H9 (cell line): ENCODE measurements at regions not wholly inside any gene's neighbourhood (a gene's known extent, or its start where the extent isn't known, plus 50 kb on each side); places are given as distances from the start of the nearest gene placed in this dataset.

Experiments used
- DNase-seq: peaks from one replicate; pipeline ENCODE4 v3.0.0-alpha.2; 2017
- H2AFZ ChIP-seq: one replicate; pipeline ENCODE4 v1.6.1; 2013; ENCODE audit warnings: mild to moderate bottlenecking, low read length, control low read depth, moderate library complexity
- H2AK5ac ChIP-seq: 2 replicates; pipeline ENCODE4 v1.6.1; 2013; ENCODE audit warnings: low read length, control low read depth, mixed read lengths; ENCODE audit not compliant: insufficient read length
- H2BK120ac ChIP-seq: one replicate; pipeline ENCODE4 v1.6.1; 2013; ENCODE audit warnings: low read depth, mild to moderate bottlenecking, low read length, control low read depth, inconsistent platforms; ENCODE audit not compliant: poor library complexity, severe bottlenecking
- H2BK12ac ChIP-seq: 2 replicates; pipeline ENCODE4 v1.6.1; 2013; ENCODE audit warnings: low read length, control low read depth, mixed read lengths, low read depth; ENCODE audit not compliant: insufficient read length
- H2BK15ac ChIP-seq: 2 replicates; pipeline ENCODE4 v1.6.1; 2013; ENCODE audit warnings: low read depth, low read length, control low read depth
- H2BK20ac ChIP-seq: one replicate; pipeline ENCODE4 v1.6.1; 2013; ENCODE audit warnings: low read depth, mild to moderate bottlenecking, low read length, control low read depth, inconsistent platforms; ENCODE audit not compliant: poor library complexity, severe bottlenecking
- H2BK5ac ChIP-seq: 2 replicates; pipeline ENCODE4 v1.6.1; 2013; ENCODE audit warnings: low read length, control low read depth, mixed read lengths; ENCODE audit not compliant: insufficient read length
- H3K14ac ChIP-seq: 2 replicates; pipeline ENCODE4 v1.6.1; 2013; ENCODE audit warnings: low read length, control low read depth; ENCODE audit not compliant: insufficient read depth
- H3K18ac ChIP-seq: 2 replicates; pipeline ENCODE4 v1.6.1; 2013; ENCODE audit warnings: low read depth, mild to moderate bottlenecking, mixed read lengths, low read length, control low read depth; ENCODE audit not compliant: insufficient read length
- H3K23ac ChIP-seq: 2 replicates; pipeline ENCODE4 v1.6.1; 2013; ENCODE audit warnings: low read length, control low read depth, mixed read lengths, low read depth; ENCODE audit not compliant: insufficient read length
- H3K23me2 ChIP-seq: 2 replicates; pipeline ENCODE4 v1.6.1; 2013; ENCODE audit warnings: low read depth, mild to moderate bottlenecking, mixed read lengths, low read length, control low read depth; ENCODE audit not compliant: insufficient read length, poor library complexity, severe bottlenecking
- H3K27ac ChIP-seq: 2 replicates; pipeline ENCODE4 v1.5.1; 2013; ENCODE audit warnings: low read length, control low read depth, mixed read lengths, low read depth; ENCODE audit not compliant: insufficient read length
- H3K27me3 ChIP-seq: 2 replicates; pipeline ENCODE4 v1.6.1; 2013; ENCODE audit warnings: low read length, control low read depth, inconsistent platforms; ENCODE audit not compliant: insufficient read depth
- H3K4ac ChIP-seq: 2 replicates; pipeline ENCODE4 v1.6.1; 2013; ENCODE audit warnings: low read depth, mild to moderate bottlenecking, control low read depth, inconsistent platforms, low read length, moderate library complexity
- H3K4me1 ChIP-seq: 2 replicates; pipeline ENCODE4 v1.6.1; 2013; ENCODE audit warnings: low read length, control low read depth, inconsistent platforms; ENCODE audit not compliant: insufficient read depth
- H3K4me2 ChIP-seq: 2 replicates; pipeline ENCODE4 v1.6.1; 2013; ENCODE audit warnings: low read length, control low read depth, mixed read lengths; ENCODE audit not compliant: insufficient read length, insufficient read depth
- H3K56ac ChIP-seq: 2 replicates; pipeline ENCODE4 v1.6.1; 2013; ENCODE audit warnings: low read depth, mild to moderate bottlenecking, mixed read lengths, low read length, control low read depth; ENCODE audit not compliant: insufficient read length
- H3K79me1 ChIP-seq: 2 replicates; pipeline ENCODE4 v1.6.1; 2013; ENCODE audit warnings: low read depth, mild to moderate bottlenecking, moderate library complexity, low read length, control low read depth, inconsistent platforms; ENCODE audit not compliant: insufficient read depth, poor library complexity, severe bottlenecking
- H3K79me2 ChIP-seq: 2 replicates; pipeline ENCODE4 v1.6.1; 2013; ENCODE audit warnings: low read length, control low read depth, inconsistent platforms; ENCODE audit not compliant: insufficient read depth
- H3K9ac ChIP-seq: 2 replicates; pipeline ENCODE4 v1.6.1; 2013; ENCODE audit warnings: low read length, control low read depth, mixed read lengths; ENCODE audit not compliant: insufficient read length; ENCODE audit errors: extremely low read depth
- H3K9me3 ChIP-seq: one replicate; pipeline ENCODE4 v1.6.1; 2013; ENCODE audit warnings: low read depth, low read length, inconsistent platforms; ENCODE audit not compliant: control insufficient read depth
- H3T11ph ChIP-seq: one replicate; pipeline ENCODE4 v1.6.1; 2013; ENCODE audit warnings: mild to moderate bottlenecking, low read length, control low read depth, inconsistent platforms
- H4K20me1 ChIP-seq: one replicate; pipeline ENCODE4 v1.6.1; 2013; ENCODE audit not compliant: control insufficient read depth, insufficient read length, insufficient read depth
- H4K5ac ChIP-seq: 2 replicates; pipeline ENCODE4 v1.6.1; 2013; ENCODE audit warnings: low read depth, mild to moderate bottlenecking, mixed read lengths, low read length, control low read depth; ENCODE audit not compliant: insufficient read length
- H4K8ac ChIP-seq: replicated peaks from 2 replicates; pipeline ENCODE4 v1.6.1; 2013; ENCODE audit warnings: low read length, control low read depth, mixed read lengths, low read depth; ENCODE audit not compliant: insufficient read length
- H4K91ac ChIP-seq: 2 replicates; pipeline ENCODE4 v1.6.1; 2013; ENCODE audit warnings: low read depth, mild to moderate bottlenecking, moderate library complexity, mixed read lengths, low read length, control low read depth; ENCODE audit not compliant: insufficient read length
- H3K27ac Mint-ChIP-seq, 3 experiments: 2 replicates in 2 of 3; 3 replicates in 1 of 3; pipeline ENCODE4 v1.8.0; 2020 to 2021; ENCODE audit warnings: mixed read lengths in 3 of 3, mild to moderate bottlenecking in 1 of 3, moderate library complexity in 1 of 3
- H3K27me3 Mint-ChIP-seq: 2 replicates; pipeline ENCODE4 v1.8.0; 2021; ENCODE audit warnings: low read depth, mild to moderate bottlenecking, moderate library complexity, mixed read lengths
- H3K36me3 Mint-ChIP-seq, 3 experiments: 2 replicates in 2 of 3; 3 replicates in 1 of 3; pipeline ENCODE4 v1.8.0; 2020 to 2021; ENCODE audit warnings: low read depth in 3 of 3, mixed read lengths in 3 of 3; ENCODE audit not compliant: insufficient read depth in 1 of 3
- H3K4me1 Mint-ChIP-seq, 2 experiments: 2 replicates each; pipeline ENCODE4 v1.8.0; 2020; ENCODE audit warnings: mixed read lengths in 2 of 2
- H3K4me3 Mint-ChIP-seq, 2 experiments: 2 replicates in 1 of 2; 3 replicates in 1 of 2; pipeline ENCODE4 v1.8.0; 2020 to 2021; ENCODE audit warnings: mild to moderate bottlenecking in 2 of 2, mixed read lengths in 2 of 2, moderate library complexity in 1 of 2
- H3K9me3 Mint-ChIP-seq, 2 experiments: 2 replicates in 1 of 2; 3 replicates in 1 of 2; pipeline ENCODE4 v1.8.0; 2020; ENCODE audit warnings: mild to moderate bottlenecking in 2 of 2, mixed read lengths in 2 of 2, moderate library complexity in 1 of 2
- CTCF ChIP-seq: fragments of 200-600 bp; sonication (generic); conservative IDR thresholded peaks from 3 replicates; pipeline ENCODE4 v1.8.0; 2021; ENCODE audit warnings: antibody characterized with exemption, mild to moderate bottlenecking

GRCh38 chr6:96276856-96277255 lies 244.8 kb upstream of the UFL1 start:
- no peak for DNase-seq
- H2BK20ac ChIP-seq = no peak overlapping the region
- H3K4ac ChIP-seq = no peak overlapping the region
- H3K4me2 ChIP-seq = no peak overlapping the region
- H3K79me2 ChIP-seq = no peaks in the 10 kb centered on the region
- no peak overlapping the region for H3K14ac ChIP-seq
- Mint-ChIP-seq H3K9me3 (peaks cover 15 to 16% of the 10 kb centered on the region in 2 experiments; a peak in 4 of 5 replicates), H3K4me1 (peaks cover 5 to 6% of the 10 kb centered on the region in 2 experiments), H3K27me3 (no peaks in the 10 kb centered on the region), H3K4me3 (no peak overlapping the region), H3K27ac (no peak overlapping the region; a peak in 2 of 7 replicates), H3K36me3 (peaks cover 2 to 10% (median 2%) of the 10 kb centered on the region in 3 experiments; a peak in 2 of 7 replicates)
- H3K23ac ChIP-seq = no peak overlapping the region
- no peaks in the 10 kb centered on the region for H3K23me2 ChIP-seq
- H4K20me1 ChIP-seq = no peaks in the 10 kb centered on the region
- H3K27me3 ChIP-seq = no peaks in the 10 kb centered on the region; the same call in 1 of the 2 replicates
- no peak overlapping the region for H3K18ac ChIP-seq
- H2AFZ ChIP-seq = no peak overlapping the region
- H2BK15ac ChIP-seq = no peak overlapping the region
- no peak overlapping the region for H3K56ac ChIP-seq
- H3K9ac ChIP-seq = no peak overlapping the region
- H3K27ac ChIP-seq = no peak overlapping the region
- no peaks in the 10 kb centered on the region for H3K9me3 ChIP-seq
- no peak overlapping the region for H4K5ac ChIP-seq
- no peak overlapping the region for H2BK120ac ChIP-seq
- no peak overlapping the region for H4K91ac ChIP-seq
- H2BK12ac ChIP-seq = no peak overlapping the region
- no peaks in the 10 kb centered on the region for H3K79me1 ChIP-seq
- H3K4me1 ChIP-seq = no peaks in the 10 kb centered on the region
- H4K8ac ChIP-seq = no peak overlapping the region
- no peak overlapping the region for H2AK5ac ChIP-seq
- no peak overlapping the region for H3T11ph ChIP-seq
- TF ChIP-seq CTCF = no peak
- no peak overlapping the region for H2BK5ac ChIP-seq
